ENCODE measurements at regions not wholly inside any gene's neighbourhood (a gene's known extent, or its start where the extent isn't known, plus 50 kb on each side); places are given as distances from the start of the nearest gene placed in this dataset.

- Histone ChIP-seq H3K9me3 (ENCODE audit: control insufficient read depth, insufficient read depth, low read length) (peaks cover 9% of the 10 kb centered on the region; the same call in 1 of the 2 replicates), H3K27ac (ENCODE audit: low read depth, low read length) (no peak overlapping the region), H3K27me3 (ENCODE audit: control insufficient read depth, insufficient read depth, low read length) (peaks cover 80% of the 10 kb centered on the region), H3K4me3 (ENCODE audit: low read depth, low read length) (no peak overlapping the region)
- ChIA-PET POLR2A (no interaction called here), CTCF (interaction anchor here (0.9 to 1.3 kb wide), 2 partner anchors 15 to 16 kb away, joined by 4 read pairs; no protein-coding TSS in a partner anchor)
- DNase-seq (ENCODE audit: low read depth, low spot score): no peak
- TF ChIP-seq CTCF (IDR thresholded peaks at IDR 0.05; ENCODE audit: low read depth, low read length): no peak
Observed at GRCh38 chr1:90835661-90836344, 118.7 kb upstream of the BARHL2 start.

- peaks cover 9% of the 10 kb centered on the region; the same call in 1 of the 2 replicates for H3K9me3 ChIP-seq (ENCODE audit: control insufficient read depth, insufficient read depth, low read length)
- no peak for TF ChIP-seq CTCF (IDR thresholded peaks at IDR 0.05; ENCODE audit: low read depth, low read length)
- POLR2A ChIA-PET: no interaction called here
- H3K27me3 ChIP-seq (ENCODE audit: control insufficient read depth, insufficient read depth, low read length): peaks cover 75% of the 10 kb centered on the region
- H3K4me3 ChIP-seq (ENCODE audit: low read depth, low read length): no peak overlapping the region
- CTCF ChIA-PET: interaction anchor here (0.9 to 1.3 kb wide), 2 partner anchors 16 to 17 kb away, joined by 4 read pairs; no protein-coding TSS in a partner anchor
- no peak overlapping the region for H3K27ac ChIP-seq (ENCODE audit: low read depth, low read length)
- no peak for DNase-seq (ENCODE audit: low read depth, low spot score)
Observed at GRCh38 chr1:90834886-90835660, 118.0 kb upstream of the BARHL2 start.

- Histone ChIP-seq H3K27ac (ENCODE audit: low read depth, low read length) (no peak overlapping the region), H3K9me3 (ENCODE audit: control insufficient read depth, insufficient read depth, low read length) (peaks cover 9% of the 10 kb centered on the region; the same call in 1 of the 2 replicates), H3K27me3 (ENCODE audit: control insufficient read depth, insufficient read depth, low read length) (peaks cover 69% of the 10 kb centered on the region), H3K4me3 (ENCODE audit: low read depth, low read length) (no peak overlapping the region)
- CTCF ChIA-PET: interaction anchor here (1.3 to 2.7 kb wide), 2 partner anchors 16 to 17 kb away, joined by 4 to 9 read pairs; no protein-coding TSS in a partner anchor
- no peak for DNase-seq (ENCODE audit: low read depth, low spot score)
- no peak for TF ChIP-seq CTCF (IDR thresholded peaks at IDR 0.05; ENCODE audit: low read depth, low read length)
- POLR2A ChIA-PET: no interaction called here
Observed at GRCh38 chr1:90834354-90834885, 117.3 kb upstream of the BARHL2 start.

- Histone ChIP-seq H3K9me3 (ENCODE audit: control insufficient read depth, insufficient read depth, low read length) (peaks cover 9% of the 10 kb centered on the region; the same call in 1 of the 2 replicates), H3K27me3 (ENCODE audit: control insufficient read depth, insufficient read depth, low read length) (peaks cover 63% of the 10 kb centered on the region), H3K27ac (ENCODE audit: low read depth, low read length) (no peak overlapping the region), H3K4me3 (ENCODE audit: low read depth, low read length) (no peak overlapping the region)
- ChIA-PET POLR2A (no interaction called here), CTCF (interaction anchor here (1.0 to 2.7 kb wide), 2 partner anchors 18 to 112 kb away, joined by 3 to 9 read pairs; no protein-coding TSS in a partner anchor)
- DNase-seq (ENCODE audit: low read depth, low spot score): no peak
- TF ChIP-seq CTCF (IDR thresholded peaks at IDR 0.05; ENCODE audit: low read depth, low read length): no peak
Observed at GRCh38 chr1:90833466-90834110, 116.5 kb upstream of the BARHL2 start.

All from AG04450 (cell line).